RWPE2 (cell line): ENCODE measurements at regions not wholly inside any gene's neighbourhood (a gene's known extent, or its start where the extent isn't known, plus 50 kb on each side); places are given as distances from the start of the nearest gene placed in this dataset.
A peak's percentile ranks its signal among the peaks of the same experiment; 100 is the strongest.

ENCODE experiments used
- ATAC-seq: fragments of 200-7000 bp; cut with Tn5 transposase; 3 replicates; pipeline ENCODE4 v1.9.1; 2021; ENCODE audit warnings: low read depth
- DNase-seq: peaks from one replicate; pipeline ENCODE4 v3.0.0-alpha.2; 2020; ENCODE audit warnings: low spot score
- H3K27ac ChIP-seq: fragments of 450-650 bp; 2 replicates; pipeline ENCODE4 v1.5.1; 2017; ENCODE audit warnings: mild to moderate bottlenecking; ENCODE audit not compliant: poor library complexity, severe bottlenecking
- H3K27me3 ChIP-seq: fragments of 250-450 bp; sonication (Bioruptor Pico); 2 replicates; pipeline ENCODE4 v1.5.1; 2021; ENCODE audit warnings: mild to moderate bottlenecking, moderate library complexity; ENCODE audit not compliant: insufficient read depth, poor library complexity, severe bottlenecking
- H3K36me3 ChIP-seq: fragments of 250-450 bp; sonication (Bioruptor Pico); 2 replicates; pipeline ENCODE4 v1.5.1; 2020; ENCODE audit warnings: low read depth, mild to moderate bottlenecking, moderate library complexity
- H3K4me1 ChIP-seq: fragments of 250-450 bp; sonication (Bioruptor Pico); 2 replicates; pipeline ENCODE4 v1.5.1; 2021; ENCODE audit warnings: mild to moderate bottlenecking, moderate library complexity; ENCODE audit not compliant: insufficient read depth, poor library complexity, severe bottlenecking
- H3K4me3 ChIP-seq: fragments of 250-450 bp; sonication (Bioruptor Pico); 2 replicates; pipeline ENCODE4 v1.5.1; 2021; ENCODE audit warnings: mild to moderate bottlenecking, moderate library complexity; ENCODE audit not compliant: severe bottlenecking
- H3K9me3 ChIP-seq: fragments of 250-450 bp; sonication (Bioruptor Pico); 2 replicates; pipeline ENCODE4 v1.5.1; 2021; ENCODE audit warnings: mild to moderate bottlenecking, moderate library complexity; ENCODE audit not compliant: severe bottlenecking
- TF ChIP-seq, protein P1 (sequence below): fragments of 450-650 bp; IDR thresholded peaks from one replicate; pipeline ENCODE4 v1.5.1; 2017; ENCODE audit warnings: mild to moderate bottlenecking, moderate library complexity; ENCODE audit not compliant: poor library complexity, severe bottlenecking

- no peaks in the 10 kb centered on the region for H3K36me3 ChIP-seq
- no peaks in the 10 kb centered on the region for H3K9me3 ChIP-seq
- no peaks in the 10 kb centered on the region for H3K27me3 ChIP-seq
- no peak for ATAC-seq
- H3K27ac ChIP-seq = no peak overlapping the region
- TF ChIP-seq, protein P1, sequence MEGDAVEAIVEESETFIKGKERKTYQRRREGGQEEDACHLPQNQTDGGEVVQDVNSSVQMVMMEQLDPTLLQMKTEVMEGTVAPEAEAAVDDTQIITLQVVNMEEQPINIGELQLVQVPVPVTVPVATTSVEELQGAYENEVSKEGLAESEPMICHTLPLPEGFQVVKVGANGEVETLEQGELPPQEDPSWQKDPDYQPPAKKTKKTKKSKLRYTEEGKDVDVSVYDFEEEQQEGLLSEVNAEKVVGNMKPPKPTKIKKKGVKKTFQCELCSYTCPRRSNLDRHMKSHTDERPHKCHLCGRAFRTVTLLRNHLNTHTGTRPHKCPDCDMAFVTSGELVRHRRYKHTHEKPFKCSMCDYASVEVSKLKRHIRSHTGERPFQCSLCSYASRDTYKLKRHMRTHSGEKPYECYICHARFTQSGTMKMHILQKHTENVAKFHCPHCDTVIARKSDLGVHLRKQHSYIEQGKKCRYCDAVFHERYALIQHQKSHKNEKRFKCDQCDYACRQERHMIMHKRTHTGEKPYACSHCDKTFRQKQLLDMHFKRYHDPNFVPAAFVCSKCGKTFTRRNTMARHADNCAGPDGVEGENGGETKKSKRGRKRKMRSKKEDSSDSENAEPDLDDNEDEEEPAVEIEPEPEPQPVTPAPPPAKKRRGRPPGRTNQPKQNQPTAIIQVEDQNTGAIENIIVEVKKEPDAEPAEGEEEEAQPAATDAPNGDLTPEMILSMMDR = no peak
- no peak for DNase-seq
- no peak overlapping the region for H3K4me3 ChIP-seq
- H3K4me1 ChIP-seq = peaks cover 24% of the 10 kb centered on the region
These were observed 436.8 kb upstream of the THBS1 start for GRCh38 chr15:39144051-39144450.

DNA sequence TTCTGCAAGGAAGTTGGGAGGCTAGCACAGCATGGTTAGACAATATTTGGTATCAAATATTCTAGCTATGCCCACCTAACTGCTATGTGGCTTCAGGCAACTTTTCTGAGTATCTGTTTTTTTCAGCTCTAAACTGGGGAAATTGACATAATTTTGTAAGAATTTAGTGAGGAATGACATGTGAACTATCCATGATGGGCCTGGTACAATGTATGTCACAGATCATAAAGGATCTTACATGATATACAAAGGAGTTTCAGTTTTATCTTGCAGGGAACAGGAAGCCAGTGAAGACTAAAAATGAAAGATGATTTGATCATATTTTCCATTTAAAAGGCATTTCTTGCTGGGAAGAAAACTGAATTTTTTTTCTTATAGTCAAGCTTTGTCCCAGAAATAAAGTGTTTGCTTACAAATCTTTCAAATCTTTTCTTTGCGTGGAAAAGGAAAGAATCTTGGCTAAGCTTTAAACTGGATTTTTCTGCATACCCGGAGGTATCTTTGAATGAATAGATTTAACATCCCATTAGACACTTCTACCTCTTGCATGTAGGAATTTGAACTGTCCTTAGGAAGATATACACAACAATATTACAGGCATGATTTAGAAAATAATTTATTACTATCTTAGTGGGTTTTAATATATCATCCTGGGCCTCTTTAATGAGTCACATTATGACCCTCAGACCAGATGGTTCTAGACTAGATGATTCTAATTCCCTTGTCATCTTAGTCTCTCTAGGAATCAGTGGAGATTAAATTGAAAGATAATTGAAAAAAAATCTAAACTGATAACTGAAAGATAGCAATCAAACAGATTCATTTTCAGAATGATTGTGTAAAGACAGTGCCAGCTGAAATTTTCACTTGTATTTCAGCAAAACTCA is 436.0 kb upstream of the THBS1 start:
- ATAC-seq (no peak), DNase-seq (no peak)
- Histone ChIP-seq H3K4me3 (no peak overlapping the region), H3K4me1 (peaks cover 20% of the 10 kb centered on the region), H3K27me3 (no peaks in the 10 kb centered on the region), H3K36me3 (no peaks in the 10 kb centered on the region), H3K9me3 (no peaks in the 10 kb centered on the region), H3K27ac (no peak overlapping the region)
- TF ChIP-seq, protein P1 = no peak

DNA sequence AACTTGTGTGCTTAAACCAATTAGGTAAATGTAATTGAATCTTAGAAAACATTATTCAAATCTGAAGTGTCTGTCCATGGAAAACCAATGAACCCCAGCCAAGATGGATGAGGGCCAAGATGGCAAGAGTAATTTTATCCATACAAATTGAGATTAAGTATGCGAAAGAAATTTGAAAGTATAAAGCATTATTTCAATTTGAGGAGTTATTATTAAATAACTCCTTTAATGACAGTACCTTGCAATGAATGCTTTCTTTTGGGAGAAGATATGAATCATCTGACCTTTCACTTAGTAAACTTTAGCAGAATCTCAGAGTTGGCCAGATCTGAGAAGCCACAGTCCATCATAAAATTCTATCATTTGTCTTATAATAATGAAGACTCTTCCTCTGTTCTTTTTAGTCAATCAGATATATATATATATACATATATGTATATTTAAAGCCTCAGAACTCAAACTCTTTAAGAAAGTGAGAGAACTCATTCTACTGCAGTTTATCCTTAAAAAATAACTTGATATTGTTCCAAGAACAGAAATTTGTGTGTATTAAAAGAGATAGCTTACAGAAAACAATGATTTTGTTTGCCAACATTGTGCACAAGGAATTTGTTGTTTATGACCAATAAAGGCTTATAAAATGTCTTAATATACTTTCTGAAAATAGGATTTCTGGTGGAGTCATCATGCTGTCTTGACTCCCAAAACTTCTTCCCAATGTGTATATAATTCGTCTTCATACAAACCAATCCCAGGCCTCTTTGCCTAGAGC is 434.8 kb upstream of the THBS1 start:
- Histone ChIP-seq H3K27me3 (no peaks in the 10 kb centered on the region), H3K4me1 (peaks cover 10% of the 10 kb centered on the region), H3K4me3 (no peak overlapping the region), H3K36me3 (no peaks in the 10 kb centered on the region), H3K27ac (no peak overlapping the region), H3K9me3 (no peaks in the 10 kb centered on the region)
- no peak for DNase-seq
- ATAC-seq = 0 out of 3 replicates have a peak, but pooled peaks have one; percentile 42
- TF ChIP-seq, protein P1 = no peak

DNA sequence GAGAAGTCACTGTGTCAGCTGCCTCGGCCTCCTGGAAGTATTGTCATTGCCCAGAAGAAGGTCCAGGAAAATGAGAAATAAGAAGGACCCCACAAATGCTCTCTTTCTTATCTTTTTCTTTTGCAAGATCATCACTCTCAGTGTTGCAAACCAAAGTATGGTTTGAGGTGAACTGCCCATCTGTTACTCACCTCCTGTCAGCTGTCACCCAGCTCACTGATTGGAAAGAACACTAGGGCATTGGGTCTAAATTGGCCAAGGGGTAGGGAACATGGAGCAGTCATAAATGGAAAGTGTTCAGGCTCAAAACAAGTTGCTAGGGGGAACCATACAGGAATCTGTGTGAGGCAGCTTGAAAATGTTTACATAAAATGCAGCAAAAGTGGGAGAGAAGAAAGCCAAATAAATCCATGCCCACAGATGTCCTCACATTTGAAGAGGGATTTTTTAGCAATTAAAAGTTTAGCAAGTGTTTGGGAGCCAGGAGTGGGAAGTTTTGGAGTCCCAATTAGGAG is 431.2 kb upstream of the THBS1 start:
- no peak overlapping the region for H3K27ac ChIP-seq

More for the DNA sequence above, 431.2 kb upstream of the THBS1 start:
- H3K27me3 ChIP-seq = no peaks in the 10 kb centered on the region
- no peaks in the 10 kb centered on the region for H3K36me3 ChIP-seq
- DNase-seq (no peak), ATAC-seq (no peak)
- H3K4me1 ChIP-seq = peaks cover 10% of the 10 kb centered on the region
- H3K9me3 ChIP-seq = no peaks in the 10 kb centered on the region
- TF ChIP-seq, protein P1 = no peak
- H3K4me3 ChIP-seq = no peak overlapping the region
